ENCODE measurements at regions not wholly inside any gene's neighbourhood (a gene's known extent, or its start where the extent isn't known, plus 50 kb on each side); places are given as distances from the start of the nearest gene placed in this dataset.
"Not testable (repeated sequence)": the region's sequence is repeated elsewhere in the genome, so short reads cannot be mapped to it uniquely, and the experiment has no call there.

- no peak for DNase-seq
Measured at GRCh38 chr9:89674667-89675057, 69.8 kb downstream of the GADD45G start.

- DNase-seq = peak; percentile 79
Measured at GRCh38 chr9:89675058-89675742, 70.4 kb downstream of the GADD45G start.

- DNase-seq = peak; percentile 80
Measured at GRCh38 chr9:89676281-89676680, 71.5 kb downstream of the GADD45G start.

GRCh38 chr9:89677702-89678395 lies 73.0 kb downstream of the GADD45G start:
- DNase-seq = peak; percentile 68

- peak; percentile 84 for DNase-seq
Measured at GRCh38 chr9:89678396-89679015, 73.7 kb downstream of the GADD45G start.

GRCh38 chr9:89679016-89679415 lies 74.2 kb downstream of the GADD45G start:
- no peak for DNase-seq

GRCh38 chr9:89679581-89679980 lies 74.8 kb downstream of the GADD45G start:
- DNase-seq = no peak

GRCh38 chr9:89680547-89681467 lies 76.0 kb downstream of the GADD45G start:
- no peak for DNase-seq

- not testable (repeated sequence) for DNase-seq
Measured at GRCh38 chr9:89681468-89681859, 76.7 kb downstream of the GADD45G start.

GRCh38 chr9:89683626-89684025 lies 78.8 kb downstream of the GADD45G start:
- no peak for DNase-seq

GRCh38 chr9:89684218-89684617 lies 79.4 kb downstream of the GADD45G start:
- no peak for DNase-seq

GRCh38 chr9:89684912-89685636 lies 80.3 kb downstream of the GADD45G start:
- DNase-seq = no peak

- DNase-seq = no peak
Measured at GRCh38 chr9:89685698-89686097, 80.9 kb downstream of the GADD45G start.

GRCh38 chr9:89686126-89686525 lies 81.3 kb downstream of the GADD45G start:
- peak; percentile 92 for DNase-seq

- no peak for DNase-seq
Measured at GRCh38 chr9:89686621-89687020, 81.8 kb downstream of the GADD45G start.

GRCh38 chr9:89687188-89687587 lies 82.4 kb downstream of the GADD45G start:
- DNase-seq = peak; percentile 81

- no peak for DNase-seq
Measured at GRCh38 chr9:89687848-89688247, 83.0 kb downstream of the GADD45G start.

GRCh38 chr9:89689321-89689720 lies 84.5 kb downstream of the GADD45G start:
- not testable (repeated sequence) for DNase-seq

- no peak for DNase-seq
Measured at GRCh38 chr9:89690334-89690912, 85.6 kb downstream of the GADD45G start.

- no peak for DNase-seq
Measured at GRCh38 chr9:89695441-89695891, 90.7 kb downstream of the GADD45G start.

GRCh38 chr9:89695979-89696378 lies 91.2 kb downstream of the GADD45G start:
- DNase-seq = not testable (repeated sequence)

- DNase-seq = no peak
Measured at GRCh38 chr9:89696780-89697179, 92.0 kb downstream of the GADD45G start.
